Activated T-cell treated with anti-CD3 and anti-CD28 coated beads, Interleukin-2, amount 50 U/mL, for 48 hours (primary cell): ENCODE measurements at regions not wholly inside any gene's neighbourhood (a gene's known extent, or its start where the extent isn't known, plus 50 kb on each side); places are given as distances from the start of the nearest gene placed in this dataset.

Experiments used
- DNase-seq, 2 experiments: peaks; one replicate each; pipeline ENCODE4 v3.0.0-alpha.2; 2020

GRCh38 chr11:88448131-88448670 lies 110.7 kb upstream of the CTSC start:
- DNase-seq: no peak

GRCh38 chr11:88447281-88447680 lies 109.7 kb upstream of the CTSC start:
- DNase-seq: no peak

GRCh38 chr11:88439356-88439755 lies 101.8 kb upstream of the CTSC start:
- DNase-seq: no peak

DNA sequence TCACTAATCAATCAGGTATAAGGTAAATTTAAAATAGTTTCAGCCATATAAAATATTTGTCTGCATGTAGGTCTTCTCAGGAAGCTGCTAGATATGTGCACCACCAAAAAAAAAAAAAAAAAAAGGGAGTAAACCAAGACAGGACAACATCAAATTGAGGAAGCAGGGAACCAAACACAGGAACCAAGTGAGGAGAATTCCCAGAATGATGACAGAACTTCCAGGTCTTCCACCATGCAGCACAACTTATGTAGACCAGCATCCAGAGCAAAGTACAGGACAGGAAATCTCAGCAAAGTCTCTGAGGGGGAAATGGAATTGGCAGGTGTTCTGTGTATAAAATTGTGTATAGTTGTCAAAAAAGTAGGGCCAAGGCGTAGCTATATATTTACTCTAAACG lies 101.2 kb upstream of the CTSC start:
- no peak for DNase-seq

GRCh38 chr11:88435415-88435814 lies 97.9 kb upstream of the CTSC start:
- DNase-seq: no peak

DNA sequence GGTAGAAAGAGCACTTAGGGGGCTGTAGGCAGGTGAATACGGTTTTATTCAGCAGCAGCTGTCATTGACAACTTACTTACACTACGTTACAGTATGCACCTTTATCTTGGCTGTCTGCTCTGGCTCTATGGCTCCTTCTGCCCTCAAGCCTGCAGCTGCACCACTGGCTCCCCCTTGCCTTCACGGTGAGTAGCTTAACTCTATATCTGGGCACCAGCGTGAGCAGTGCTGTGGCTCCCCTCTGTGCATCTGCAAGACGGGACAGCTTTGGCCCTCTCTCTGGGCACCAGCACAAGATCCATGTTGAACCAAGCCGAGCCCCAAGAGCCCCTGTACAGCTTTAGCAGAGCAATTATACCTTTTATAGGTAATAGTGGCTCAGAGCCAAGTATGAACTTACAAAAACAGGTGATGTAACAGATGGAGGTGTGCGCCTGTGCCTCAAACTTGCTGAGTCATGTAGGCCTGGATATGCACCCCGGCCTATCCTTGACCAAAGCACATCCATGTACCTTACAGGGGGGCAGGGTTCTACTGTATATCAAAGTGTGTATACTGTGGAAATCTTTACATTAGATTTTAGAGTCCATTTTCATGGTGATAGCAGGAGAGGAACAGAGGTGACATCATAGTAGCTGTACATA lies 96.9 kb upstream of the CTSC start:
- no peak for DNase-seq

- no peak for DNase-seq
Observed at GRCh38 chr11:88433536-88434230, 96.1 kb upstream of the CTSC start.

DNA sequence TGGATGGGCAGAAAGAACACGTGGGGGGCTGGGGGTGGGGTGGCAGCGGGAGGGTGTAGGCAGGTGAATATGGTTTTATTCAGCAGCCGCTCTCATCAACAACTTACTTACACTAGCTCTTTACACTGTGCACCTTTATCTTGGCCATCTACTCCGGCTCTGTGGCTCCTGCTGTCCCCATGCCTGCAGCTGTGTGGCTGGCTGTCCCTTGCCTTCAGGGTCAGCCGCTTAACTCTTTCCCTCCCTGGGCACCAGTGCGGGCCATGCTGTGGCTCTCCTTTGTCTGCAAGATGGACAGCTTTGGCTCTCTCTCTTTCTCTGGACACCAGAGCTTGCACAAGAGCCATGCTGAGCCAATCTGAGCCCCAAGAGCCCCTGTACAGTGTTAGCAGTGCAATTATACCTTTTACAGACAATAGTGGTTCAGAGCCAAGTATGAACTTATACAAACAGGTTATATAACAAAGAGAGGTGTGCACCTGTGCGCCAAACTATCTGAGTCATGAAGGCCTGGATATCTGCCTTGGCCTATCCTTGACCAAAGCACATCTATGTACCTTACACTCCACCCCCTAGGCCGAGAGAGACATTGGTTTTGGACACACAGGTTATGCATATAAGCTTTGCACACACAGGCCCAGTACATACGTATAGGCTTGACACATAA lies 94.3 kb upstream of the CTSC start:
- DNase-seq: no peak

- DNase-seq: no peak
Observed at GRCh38 chr11:88428959-88429358, 91.4 kb upstream of the CTSC start.

GRCh38 chr11:88427719-88428118 lies 90.2 kb upstream of the CTSC start:
- no peak for DNase-seq

DNA sequence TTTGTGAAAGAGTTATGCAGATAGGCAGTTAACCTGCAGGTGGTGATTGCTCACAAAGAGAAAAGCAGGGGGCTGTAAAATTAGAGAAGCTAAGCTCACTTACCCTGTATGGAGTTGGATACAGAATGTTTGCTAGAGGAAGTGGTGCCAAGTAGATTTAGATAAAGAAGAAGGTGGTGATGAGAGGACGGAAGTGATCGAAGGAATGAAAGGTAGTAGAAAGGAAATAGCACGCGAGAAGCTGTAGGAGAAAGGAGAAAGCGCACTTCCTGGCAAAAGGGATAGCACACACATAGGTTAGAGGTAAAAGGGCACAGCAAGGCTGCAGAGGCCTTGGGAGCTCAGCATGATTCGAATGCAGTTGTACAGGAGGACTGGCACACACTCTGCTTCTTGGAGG lies 87.3 kb upstream of the CTSC start:
- DNase-seq: no peak

DNA sequence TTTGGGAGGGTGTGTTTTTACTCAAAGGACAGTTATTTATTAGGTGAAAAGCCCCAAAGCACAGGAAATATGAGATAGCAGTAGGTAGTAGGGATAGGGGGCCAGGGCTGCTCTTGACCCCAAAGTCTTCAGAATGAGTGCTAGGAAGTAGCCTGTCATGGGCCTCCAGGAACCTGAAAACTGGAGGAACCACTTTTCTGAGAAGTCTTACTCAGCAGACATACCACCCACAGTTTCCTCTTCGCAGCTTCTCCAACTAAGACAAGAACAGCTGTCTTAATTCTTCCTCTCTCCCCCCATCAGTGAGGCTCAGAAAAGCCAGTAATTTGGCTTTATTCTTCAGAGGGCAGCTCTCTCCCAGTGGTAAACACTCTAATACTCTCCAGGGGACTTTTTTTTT lies 84.0 kb upstream of the CTSC start:
- DNase-seq: peak; percentile 46 to 58

- no peak for DNase-seq
Observed at GRCh38 chr11:88420165-88420791, 82.7 kb upstream of the CTSC start.

- no peak for DNase-seq
Observed at GRCh38 chr11:88418508-88418907, 81.0 kb upstream of the CTSC start.

GRCh38 chr11:88415495-88415894 lies 78.0 kb upstream of the CTSC start:
- no peak for DNase-seq

- peak in 1 of 2 experiments; percentile 38 for DNase-seq
Observed at GRCh38 chr11:88414981-88415413, 77.5 kb upstream of the CTSC start.

DNA sequence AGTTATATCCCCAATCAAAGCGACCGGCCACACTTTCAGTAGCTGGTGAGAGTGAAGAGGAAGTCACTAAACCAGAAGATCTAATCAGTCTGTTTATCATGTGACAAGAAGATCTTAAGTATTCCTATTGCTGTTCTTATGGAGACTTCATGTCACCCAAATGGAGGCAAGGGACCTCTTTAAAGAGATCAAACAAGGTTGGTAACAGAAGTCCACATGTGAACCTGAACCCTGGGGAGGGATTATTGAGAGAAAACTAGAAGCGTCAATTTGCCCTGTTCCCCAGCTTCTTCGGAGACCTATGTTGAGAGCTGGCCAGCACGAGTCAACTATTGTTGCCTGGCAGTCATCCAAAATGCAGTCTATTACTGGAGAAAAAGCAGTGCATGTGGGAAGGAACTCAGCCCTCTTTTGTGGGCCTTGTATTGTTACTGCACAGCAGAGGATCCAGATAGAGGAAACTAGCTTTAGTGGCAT lies 76.9 kb upstream of the CTSC start:
- no peak for DNase-seq

GRCh38 chr11:88411265-88411664 lies 73.7 kb upstream of the CTSC start:
- no peak for DNase-seq

GRCh38 chr11:88410656-88411055 lies 73.1 kb upstream of the CTSC start:
- DNase-seq: no peak

DNA sequence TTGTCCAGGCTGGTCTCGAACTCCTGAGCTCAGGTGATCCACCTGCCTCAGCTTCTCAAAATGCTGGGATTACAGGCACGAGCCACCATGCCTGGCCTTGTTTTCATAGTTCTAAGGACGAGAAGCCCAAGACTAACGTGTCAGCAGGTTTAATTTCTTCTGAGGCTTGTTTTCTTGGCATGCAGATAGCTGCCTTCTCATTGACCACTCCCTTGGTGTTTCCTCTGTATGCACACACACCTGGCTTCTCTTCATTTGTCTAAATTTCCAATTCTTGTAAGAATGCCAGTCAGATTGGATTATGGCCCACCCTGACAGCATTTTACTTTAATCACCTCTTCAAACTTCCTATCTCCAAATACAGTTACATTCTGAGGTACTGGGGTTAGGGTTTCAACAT lies 72.5 kb upstream of the CTSC start:
- DNase-seq: no peak

GRCh38 chr11:88406876-88407275 lies 69.3 kb upstream of the CTSC start:
- no peak for DNase-seq

DNA sequence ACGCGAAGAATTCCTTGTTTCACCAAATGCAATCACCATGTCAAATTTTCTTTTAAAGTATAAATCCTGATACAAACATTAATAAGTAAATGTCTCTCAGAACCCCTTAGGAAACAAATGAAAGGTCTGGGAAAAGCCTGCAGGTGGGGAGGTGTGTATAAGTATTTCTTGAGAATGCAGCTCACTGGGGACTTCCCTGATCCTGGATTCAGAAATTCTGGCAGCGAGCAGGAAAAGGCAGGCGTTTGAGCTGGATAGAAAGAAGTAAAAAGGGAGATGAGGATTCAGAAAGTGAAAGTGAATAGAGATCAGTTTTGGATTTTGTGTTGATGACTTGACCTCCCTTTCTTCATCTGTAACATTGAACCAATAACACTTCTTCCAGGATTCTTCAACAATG lies 68.3 kb upstream of the CTSC start:
- DNase-seq: no peak

GRCh38 chr11:88404932-88405710 lies 67.6 kb upstream of the CTSC start:
- DNase-seq: no peak
